ENCODE measurements at regions not wholly inside any gene's neighbourhood (a gene's known extent, or its start where the extent isn't known, plus 50 kb on each side); places are given as distances from the start of the nearest gene placed in this dataset.

- H3K36me3 Mint-ChIP-seq (ENCODE audit: low read depth): no peaks in the 10 kb centered on the region
These were observed 706.6 kb upstream of the RGMB start for GRCh38 chr5:98066910-98067309.

DNA sequence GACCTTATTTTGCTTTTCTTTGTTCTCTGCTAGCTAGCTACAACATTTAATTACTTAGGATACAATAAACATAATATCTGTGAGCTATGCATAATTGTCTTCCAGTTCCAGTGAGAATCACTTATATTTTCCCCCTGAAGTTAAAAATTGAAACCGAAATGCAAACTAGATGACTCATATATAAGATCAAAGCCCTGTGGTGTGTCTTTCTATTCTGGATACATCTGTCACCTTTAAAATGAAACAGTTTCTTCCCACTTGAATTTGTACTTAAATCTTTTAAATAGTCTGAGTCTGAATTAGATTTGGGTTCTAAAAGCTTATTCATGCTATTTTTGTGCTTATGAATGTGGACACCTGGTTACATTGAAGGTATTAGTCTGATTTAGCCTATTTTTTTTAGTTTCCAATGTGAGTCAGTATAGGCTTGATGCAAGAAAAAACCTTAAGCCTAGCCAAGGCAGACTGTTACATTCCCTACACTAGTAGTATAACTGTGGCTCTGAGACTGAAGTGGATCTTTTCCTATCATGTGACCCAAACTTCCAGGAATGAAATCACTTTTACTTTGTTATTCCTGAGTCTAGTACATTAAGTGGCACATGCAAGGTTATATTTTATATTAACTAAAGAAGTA, 703.5 kb upstream of the RGMB start:
- Mint-ChIP-seq H3K27me3 (no peaks in the 10 kb centered on the region), H3K4me1 (no peaks in the 10 kb centered on the region), H3K9me3 (no peaks in the 10 kb centered on the region), H3K27ac (no peak overlapping the region), H3K4me3 (no peak overlapping the region), H3K36me3 (ENCODE audit: low read depth) (no peaks in the 10 kb centered on the region)
- intact Hi-C loops (cut with micrococcal nuclease): no loop called here
- CTCF ChIA-PET: no interaction called here
- no peak for DNase-seq
- ATAC-seq (ENCODE audit: low read depth): no peak
- POLR2A ChIA-PET: no interaction called here
- TF ChIP-seq, protein P1, sequence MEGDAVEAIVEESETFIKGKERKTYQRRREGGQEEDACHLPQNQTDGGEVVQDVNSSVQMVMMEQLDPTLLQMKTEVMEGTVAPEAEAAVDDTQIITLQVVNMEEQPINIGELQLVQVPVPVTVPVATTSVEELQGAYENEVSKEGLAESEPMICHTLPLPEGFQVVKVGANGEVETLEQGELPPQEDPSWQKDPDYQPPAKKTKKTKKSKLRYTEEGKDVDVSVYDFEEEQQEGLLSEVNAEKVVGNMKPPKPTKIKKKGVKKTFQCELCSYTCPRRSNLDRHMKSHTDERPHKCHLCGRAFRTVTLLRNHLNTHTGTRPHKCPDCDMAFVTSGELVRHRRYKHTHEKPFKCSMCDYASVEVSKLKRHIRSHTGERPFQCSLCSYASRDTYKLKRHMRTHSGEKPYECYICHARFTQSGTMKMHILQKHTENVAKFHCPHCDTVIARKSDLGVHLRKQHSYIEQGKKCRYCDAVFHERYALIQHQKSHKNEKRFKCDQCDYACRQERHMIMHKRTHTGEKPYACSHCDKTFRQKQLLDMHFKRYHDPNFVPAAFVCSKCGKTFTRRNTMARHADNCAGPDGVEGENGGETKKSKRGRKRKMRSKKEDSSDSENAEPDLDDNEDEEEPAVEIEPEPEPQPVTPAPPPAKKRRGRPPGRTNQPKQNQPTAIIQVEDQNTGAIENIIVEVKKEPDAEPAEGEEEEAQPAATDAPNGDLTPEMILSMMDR (IDR thresholded peaks at IDR 0.05): no peak

More at GRCh38 chr5:98066910-98067309, 706.6 kb upstream of the RGMB start:
- CTCF ChIA-PET: no interaction called here
- TF ChIP-seq, protein P1 (IDR thresholded peaks at IDR 0.05): no peak
- Mint-ChIP-seq H3K9me3 (no peaks in the 10 kb centered on the region), H3K4me3 (no peak overlapping the region), H3K27me3 (no peaks in the 10 kb centered on the region), H3K27ac (no peak overlapping the region), H3K4me1 (no peaks in the 10 kb centered on the region)
- POLR2A ChIA-PET: no interaction called here
- DNase-seq: no peak
- intact Hi-C loops (cut with micrococcal nuclease): no loop called here
- ATAC-seq (ENCODE audit: low read depth): no peak

DNA sequence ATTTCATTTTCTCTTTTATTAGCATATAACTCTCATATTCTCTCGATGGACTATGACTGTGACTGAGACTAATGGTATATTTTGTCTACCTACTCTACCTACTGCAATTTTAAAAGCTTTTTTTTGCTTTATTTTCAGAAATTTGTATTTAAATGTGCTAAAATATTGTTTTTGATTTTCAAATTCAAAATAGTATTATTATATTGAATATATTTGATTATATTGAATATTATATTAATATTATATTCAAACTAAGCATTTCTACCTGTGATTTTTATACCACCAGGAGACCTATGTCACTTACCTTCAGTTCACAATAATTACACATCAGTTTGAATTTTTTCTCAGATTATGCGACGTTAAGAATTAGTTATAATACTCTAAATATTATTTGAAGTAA, 700.5 kb upstream of the RGMB start:
- intact Hi-C loops (cut with micrococcal nuclease): no loop called here
- H3K27ac Mint-ChIP-seq: no peak overlapping the region
- POLR2A ChIA-PET: no interaction called here
- TF ChIP-seq, protein P1 (IDR thresholded peaks at IDR 0.05): no peak
- CTCF ChIA-PET: no interaction called here
- no peaks in the 10 kb centered on the region for H3K9me3 Mint-ChIP-seq
- H3K36me3 Mint-ChIP-seq (ENCODE audit: low read depth): no peaks in the 10 kb centered on the region
- no peak overlapping the region for H3K4me3 Mint-ChIP-seq
- DNase-seq (no peak), ATAC-seq (ENCODE audit: low read depth) (no peak)
- no peaks in the 10 kb centered on the region for H3K27me3 Mint-ChIP-seq
- H3K4me1 Mint-ChIP-seq: no peaks in the 10 kb centered on the region

DNA sequence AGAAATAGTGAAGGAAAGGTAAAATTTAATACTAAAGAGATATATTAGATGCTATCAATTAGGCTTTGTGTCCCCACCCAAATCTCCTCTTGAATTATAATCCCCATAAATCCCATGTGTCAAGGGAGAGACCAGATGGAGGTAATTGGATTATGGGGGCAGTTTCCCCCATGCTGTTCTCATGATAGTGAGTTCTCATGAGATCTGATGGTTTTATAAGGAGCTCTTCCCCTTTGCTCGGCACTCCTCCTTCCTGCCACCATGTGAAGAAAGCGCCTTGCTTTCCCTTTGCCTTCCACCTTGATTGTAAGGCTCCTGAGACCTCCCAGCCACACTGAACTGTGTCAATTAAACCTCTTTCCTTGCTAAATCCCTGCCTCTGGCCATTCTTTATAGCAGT, 697.0 kb upstream of the RGMB start:
- no peak overlapping the region for H3K4me3 Mint-ChIP-seq
- no peaks in the 10 kb centered on the region for H3K4me1 Mint-ChIP-seq
- intact Hi-C loops (cut with micrococcal nuclease): no loop called here
- no peak for ATAC-seq (ENCODE audit: low read depth)
- H3K9me3 Mint-ChIP-seq: no peaks in the 10 kb centered on the region
- H3K27ac Mint-ChIP-seq: no peak overlapping the region
- ChIA-PET CTCF (no interaction called here), POLR2A (no interaction called here)
- no peak for DNase-seq
- TF ChIP-seq, protein P1 (IDR thresholded peaks at IDR 0.05): no peak
- H3K27me3 Mint-ChIP-seq: no peaks in the 10 kb centered on the region
- H3K36me3 Mint-ChIP-seq (ENCODE audit: low read depth): no peaks in the 10 kb centered on the region

GRCh38 chr5:98085593-98085992, 687.9 kb upstream of the RGMB start:
- ChIA-PET CTCF (no interaction called here), POLR2A (no interaction called here)
- Mint-ChIP-seq H3K9me3 (no peaks in the 10 kb centered on the region), H3K4me1 (no peaks in the 10 kb centered on the region), H3K4me3 (no peak overlapping the region), H3K27ac (no peak overlapping the region), H3K36me3 (ENCODE audit: low read depth) (no peaks in the 10 kb centered on the region), H3K27me3 (no peaks in the 10 kb centered on the region)
- TF ChIP-seq, protein P1 (IDR thresholded peaks at IDR 0.05): no peak
- DNase-seq (no peak), ATAC-seq (ENCODE audit: low read depth) (no peak)
- intact Hi-C loops (cut with micrococcal nuclease): no loop called here

Measured in activated B cell treated with CpG ODN at 0.5 μM for 24 hours (primary cell).